OCI-LY3 (cell line): ENCODE measurements at regions not wholly inside any gene's neighbourhood (a gene's known extent, or its start where the extent isn't known, plus 50 kb on each side); places are given as distances from the start of the nearest gene placed in this dataset.

Experiments
- H2AFZ ChIP-seq: fragments of 200-600, 300-600 bp; shearing (Covaris generic); 2 replicates; pipeline ENCODE4 v1.6.0; 2014; ENCODE audit warnings: antibody characterized with exemption, low read depth, low read length
- H3K27ac ChIP-seq: fragments of 200-600, 300-600 bp; sonication (generic); 2 replicates; pipeline ENCODE4 v1.5.1; 2014; ENCODE audit warnings: mild to moderate bottlenecking, low read length, moderate library complexity, mixed read lengths
- H3K27me3 ChIP-seq: fragments of 200-600, 300-600 bp; sonication (generic); 2 replicates; pipeline ENCODE4 v1.6.1; 2014; ENCODE audit warnings: low read depth, low read length, mixed read lengths
- H3K36me3 ChIP-seq: fragments of 200-600, 300-600 bp; sonication (generic); replicated peaks from 2 replicates; pipeline ENCODE3; 2014; ENCODE audit warnings: low read depth, low read length, mixed read lengths
- H3K4me1 ChIP-seq: fragments of 300-600, 200-600 bp; sonication (generic); 2 replicates; pipeline ENCODE4 v1.6.1; 2014; ENCODE audit warnings: low read length, mixed read lengths
- H3K4me2 ChIP-seq: fragments of 200-600, 300-600 bp; sonication (generic); 2 replicates; pipeline ENCODE4 v1.6.1; 2014; ENCODE audit warnings: low read length, mixed read lengths
- H3K4me3 ChIP-seq: fragments of 300-600, 200-600 bp; sonication (generic); 2 replicates; pipeline ENCODE4 v1.5.1; 2014; ENCODE audit warnings: antibody characterized with exemption, mild to moderate bottlenecking, low read length, moderate library complexity
- H3K79me2 ChIP-seq: fragments of 300-600, 200-600 bp; shearing (Covaris generic); 2 replicates; pipeline ENCODE4 v1.6.1; 2014; ENCODE audit warnings: mild to moderate bottlenecking, low read length, mixed read lengths
- H3K9ac ChIP-seq: fragments of 300-600, 200-600 bp; shearing (Covaris generic); 2 replicates; pipeline ENCODE4 v1.6.0; 2014; ENCODE audit warnings: mild to moderate bottlenecking, low read length, moderate library complexity
- H3K9me3 ChIP-seq: fragments of 200-600, 300-600 bp; shearing (Covaris generic); 2 replicates; pipeline ENCODE4 v1.6.1; 2014; ENCODE audit warnings: low read length, mixed read lengths; ENCODE audit not compliant: insufficient read depth
- H4K20me1 ChIP-seq: fragments of 200-600, 300-600 bp; sonication (generic); 2 replicates; pipeline ENCODE4 v1.6.1; 2016; ENCODE audit warnings: low read length, mixed read lengths; ENCODE audit not compliant: insufficient read depth
- EZH2phosphoT487 ChIP-seq: fragments of 200-600 bp; shearing (Covaris generic); IDR thresholded peaks from 2 replicates; pipeline ENCODE4 v1.6.1; 2018; ENCODE audit warnings: antibody characterized with exemption, mixed run types, low read depth
- TF ChIP-seq, protein P1 (sequence below): fragments of 200-600, 300-600 bp; sonication (generic); IDR thresholded peaks from 2 replicates; pipeline ENCODE4 v1.5.1; 2014; ENCODE audit warnings: antibody characterized with exemption, low read length, low read depth

DNA sequence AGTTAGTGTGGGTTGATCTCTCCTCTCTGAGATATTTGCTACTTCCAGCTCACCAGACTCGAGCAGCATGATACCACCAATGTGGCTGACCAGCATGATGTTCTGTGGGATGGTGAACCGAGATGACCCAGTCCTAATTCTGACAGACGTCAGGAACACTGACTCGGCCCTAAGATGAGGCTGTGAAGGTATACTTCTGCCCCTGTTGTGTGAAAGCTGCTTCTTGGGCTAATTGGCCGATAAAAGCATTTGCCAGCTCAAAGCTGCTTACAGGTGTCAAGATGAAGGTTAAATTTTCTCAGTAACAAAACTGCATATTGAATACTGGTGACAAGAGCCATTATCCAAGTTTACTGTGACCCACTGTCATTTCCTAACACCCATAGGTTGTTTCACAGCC, 151.4 kb downstream of the BRD1 start:
- Histone ChIP-seq H3K9ac (no peak overlapping the region), H4K20me1 (no peaks in the 10 kb centered on the region), H3K36me3 (no peaks in the 10 kb centered on the region), H3K9me3 (no peaks in the 10 kb centered on the region), H3K4me3 (no peak overlapping the region), H3K4me1 (no peaks in the 10 kb centered on the region), H3K27ac (no peak overlapping the region), H2AFZ (no peak overlapping the region), H3K27me3 (no peaks in the 10 kb centered on the region; the same call in 1 of the 2 replicates), H3K79me2 (no peaks in the 10 kb centered on the region), H3K4me2 (no peak overlapping the region)
- TF ChIP-seq EZH2phosphoT487, result no peak
- TF ChIP-seq, protein P1, sequence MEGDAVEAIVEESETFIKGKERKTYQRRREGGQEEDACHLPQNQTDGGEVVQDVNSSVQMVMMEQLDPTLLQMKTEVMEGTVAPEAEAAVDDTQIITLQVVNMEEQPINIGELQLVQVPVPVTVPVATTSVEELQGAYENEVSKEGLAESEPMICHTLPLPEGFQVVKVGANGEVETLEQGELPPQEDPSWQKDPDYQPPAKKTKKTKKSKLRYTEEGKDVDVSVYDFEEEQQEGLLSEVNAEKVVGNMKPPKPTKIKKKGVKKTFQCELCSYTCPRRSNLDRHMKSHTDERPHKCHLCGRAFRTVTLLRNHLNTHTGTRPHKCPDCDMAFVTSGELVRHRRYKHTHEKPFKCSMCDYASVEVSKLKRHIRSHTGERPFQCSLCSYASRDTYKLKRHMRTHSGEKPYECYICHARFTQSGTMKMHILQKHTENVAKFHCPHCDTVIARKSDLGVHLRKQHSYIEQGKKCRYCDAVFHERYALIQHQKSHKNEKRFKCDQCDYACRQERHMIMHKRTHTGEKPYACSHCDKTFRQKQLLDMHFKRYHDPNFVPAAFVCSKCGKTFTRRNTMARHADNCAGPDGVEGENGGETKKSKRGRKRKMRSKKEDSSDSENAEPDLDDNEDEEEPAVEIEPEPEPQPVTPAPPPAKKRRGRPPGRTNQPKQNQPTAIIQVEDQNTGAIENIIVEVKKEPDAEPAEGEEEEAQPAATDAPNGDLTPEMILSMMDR, result no peak

DNA sequence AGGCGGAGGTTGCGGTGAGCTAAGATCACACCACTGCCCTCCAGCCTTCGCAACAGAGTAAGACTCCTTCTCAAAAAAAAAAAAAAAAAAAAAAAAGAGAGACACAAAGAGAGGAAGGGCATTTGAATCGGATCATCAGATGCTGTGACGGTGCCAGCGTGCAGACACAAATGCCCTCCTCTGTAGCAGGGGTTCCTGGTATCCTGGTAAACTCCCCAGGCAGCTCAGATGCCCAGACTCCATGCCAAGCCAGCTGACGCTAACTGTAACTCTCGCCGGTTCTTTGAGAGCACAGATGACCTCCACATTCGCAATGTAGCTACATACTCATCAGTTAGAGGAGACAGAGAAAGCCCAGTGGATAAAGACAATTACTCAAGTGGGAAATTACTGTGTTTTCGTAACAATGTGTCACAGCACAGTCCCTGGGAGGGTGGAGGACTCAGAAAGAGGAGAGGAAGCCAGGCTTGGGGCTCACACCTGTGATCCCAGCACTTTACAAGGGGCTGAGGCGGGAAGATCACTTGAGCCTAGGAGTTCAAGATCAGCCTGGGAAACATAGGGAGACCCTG, 153.1 kb downstream of the BRD1 start:
- Histone ChIP-seq H3K79me2 (no peaks in the 10 kb centered on the region), H3K27me3 (no peaks in the 10 kb centered on the region)
- TF ChIP-seq, protein P1, result no peak
- TF ChIP-seq EZH2phosphoT487, result no peak

DNA sequence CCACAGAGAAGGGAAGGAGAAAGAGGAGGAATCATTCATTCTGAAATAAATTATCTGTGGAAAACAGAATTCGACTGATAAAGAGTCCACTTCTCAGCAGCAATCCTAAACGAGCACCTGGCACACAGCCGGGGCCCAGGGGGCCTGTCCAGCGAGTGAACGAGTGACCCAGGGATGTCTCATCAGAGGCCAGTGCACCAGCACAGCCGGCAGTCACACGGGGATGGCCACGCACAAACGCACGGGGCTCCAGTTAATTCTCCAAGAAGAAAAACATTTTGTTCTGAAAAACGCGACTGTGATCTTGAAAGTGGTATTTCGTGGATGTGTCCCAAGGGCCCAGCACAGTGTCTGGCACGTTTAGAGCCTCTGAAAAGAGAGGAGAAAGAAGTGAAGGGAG, 154.6 kb downstream of the BRD1 start:
- Histone ChIP-seq H3K36me3 (no peaks in the 10 kb centered on the region), H3K4me3 (no peak overlapping the region), H3K9me3 (no peaks in the 10 kb centered on the region), H3K4me1 (no peaks in the 10 kb centered on the region), H2AFZ (no peak overlapping the region), H3K9ac (no peak overlapping the region), H3K79me2 (no peaks in the 10 kb centered on the region), H4K20me1 (no peaks in the 10 kb centered on the region), H3K4me2 (no peak overlapping the region), H3K27me3 (no peaks in the 10 kb centered on the region), H3K27ac (no peak overlapping the region)
- TF ChIP-seq, protein P1, result no peak

More for the DNA sequence above, 153.1 kb downstream of the BRD1 start:
- Histone ChIP-seq H3K4me1 (no peaks in the 10 kb centered on the region), H3K4me3 (no peak overlapping the region), H2AFZ (no peak overlapping the region), H4K20me1 (no peaks in the 10 kb centered on the region), H3K36me3 (no peaks in the 10 kb centered on the region), H3K27ac (no peak overlapping the region), H3K9me3 (no peaks in the 10 kb centered on the region), H3K4me2 (no peak overlapping the region), H3K9ac (no peak overlapping the region)

DNA sequence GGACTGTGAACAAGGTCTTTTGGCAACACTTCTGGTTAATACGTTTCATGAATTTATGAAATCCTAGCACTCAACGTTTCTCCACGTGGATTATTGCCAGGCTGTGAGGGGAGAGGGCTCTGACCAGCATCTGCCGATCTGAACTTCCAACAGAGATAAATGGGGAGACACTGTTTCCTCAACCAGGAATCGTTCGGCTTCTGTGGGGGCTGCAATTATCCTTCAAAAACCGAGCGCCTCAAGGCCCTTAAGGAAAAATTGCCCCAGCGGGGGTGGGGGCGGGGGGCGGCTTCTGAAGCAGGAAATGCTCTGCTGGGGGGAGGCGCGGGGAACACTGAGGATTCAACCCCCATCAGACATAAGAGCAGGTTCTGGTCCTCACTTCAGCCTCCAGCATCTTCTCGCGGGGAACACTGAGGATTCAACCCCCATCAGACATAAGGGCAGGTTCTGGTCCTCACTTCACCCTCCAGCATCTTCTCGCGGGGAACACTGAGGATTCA, 155.6 kb downstream of the BRD1 start:
- H3K4me3 ChIP-seq, result no peak overlapping the region
- no peaks in the 10 kb centered on the region for H3K36me3 ChIP-seq
- no peak for TF ChIP-seq EZH2phosphoT487
- TF ChIP-seq, protein P1, result no peak
- no peaks in the 10 kb centered on the region for H3K9me3 ChIP-seq
- no peak overlapping the region for H3K9ac ChIP-seq
- no peaks in the 10 kb centered on the region for H3K4me1 ChIP-seq
- no peaks in the 10 kb centered on the region for H3K79me2 ChIP-seq
- no peak overlapping the region for H3K4me2 ChIP-seq
- H3K27me3 ChIP-seq, result no peaks in the 10 kb centered on the region
- no peak overlapping the region for H3K27ac ChIP-seq
- H4K20me1 ChIP-seq, result no peaks in the 10 kb centered on the region
- no peak overlapping the region for H2AFZ ChIP-seq
